Activated T-helper 1 cell treated with anti-CD3 and anti-CD28 coated beads, Interleukin-12 subunit alpha, Interleukin-12 subunit beta, Interleukin-2, Interleukin-4 antibody, amounts not matched to agents 30 ng/mL and 10 ng/mL and 1 ng/mL, durations not matched to agents 14 hours and 24 hours and 36 hours (primary cell): ENCODE measurements at regions not wholly inside any gene's neighbourhood (a gene's known extent, or its start where the extent isn't known, plus 50 kb on each side); places are given as distances from the start of the nearest gene placed in this dataset.

Experiments used
- DNase-seq: peaks from one replicate; pipeline ENCODE4 v3.0.0; 2021; ENCODE audit warnings: low spot score
- H3K27ac Mint-ChIP-seq: one replicate; pipeline ENCODE4 v1.8.0; 2021; ENCODE audit warnings: mild to moderate bottlenecking, mixed read lengths
- H3K27me3 Mint-ChIP-seq: one replicate; pipeline ENCODE4 v1.8.0; 2022; ENCODE audit warnings: mild to moderate bottlenecking, moderate library complexity, mixed read lengths; ENCODE audit not compliant: insufficient read depth
- H3K36me3 Mint-ChIP-seq: one replicate; pipeline ENCODE4 v1.8.0; 2021; ENCODE audit warnings: low read depth, mixed read lengths
- H3K4me1 Mint-ChIP-seq: one replicate; pipeline ENCODE4 v1.8.0; 2021; ENCODE audit warnings: low read depth, mixed read lengths
- H3K4me3 Mint-ChIP-seq: one replicate; pipeline ENCODE4 v1.8.0; 2021; ENCODE audit warnings: mild to moderate bottlenecking, moderate library complexity, mixed read lengths
- H3K9me3 Mint-ChIP-seq: one replicate; pipeline ENCODE4 v1.8.0; 2021; ENCODE audit warnings: mixed read lengths
- intact Hi-C: fragments of 100-400 bp; cut with micrococcal nuclease; formaldehyde crosslinking; loops from one replicate; pipeline ENCODE4 v1.15.1; 2024

GRCh38 chr12:111168009-111168900, 200.6 kb downstream of the PHETA1 start:
- no peak overlapping the region for H3K4me3 Mint-ChIP-seq
- H3K36me3 Mint-ChIP-seq = no peaks in the 10 kb centered on the region
- H3K9me3 Mint-ChIP-seq = no peaks in the 10 kb centered on the region
- H3K27me3 Mint-ChIP-seq = peaks cover 7% of the 10 kb centered on the region
- H3K4me1 Mint-ChIP-seq = no peaks in the 10 kb centered on the region
- intact Hi-C loops = no loop called here
- no peak overlapping the region for H3K27ac Mint-ChIP-seq
- no peak for DNase-seq

- no peaks in the 10 kb centered on the region for H3K36me3 Mint-ChIP-seq
- DNase-seq = no peak
- intact Hi-C loops = no loop called here
- no peak overlapping the region for H3K4me3 Mint-ChIP-seq
- H3K9me3 Mint-ChIP-seq = no peaks in the 10 kb centered on the region
- H3K27me3 Mint-ChIP-seq = peaks cover 4% of the 10 kb centered on the region
- H3K4me1 Mint-ChIP-seq = no peaks in the 10 kb centered on the region
- H3K27ac Mint-ChIP-seq = no peak overlapping the region
Measured at GRCh38 chr12:111166779-111167540, 201.9 kb downstream of the PHETA1 start.

GRCh38 chr12:111164833-111165525, 203.9 kb downstream of the PHETA1 start:
- DNase-seq = no peak
- Mint-ChIP-seq H3K36me3 (no peaks in the 10 kb centered on the region), H3K27ac (no peak overlapping the region), H3K4me3 (no peak overlapping the region), H3K9me3 (no peaks in the 10 kb centered on the region), H3K27me3 (peaks cover 4% of the 10 kb centered on the region), H3K4me1 (no peaks in the 10 kb centered on the region)
- intact Hi-C loops = no loop called here

DNA sequence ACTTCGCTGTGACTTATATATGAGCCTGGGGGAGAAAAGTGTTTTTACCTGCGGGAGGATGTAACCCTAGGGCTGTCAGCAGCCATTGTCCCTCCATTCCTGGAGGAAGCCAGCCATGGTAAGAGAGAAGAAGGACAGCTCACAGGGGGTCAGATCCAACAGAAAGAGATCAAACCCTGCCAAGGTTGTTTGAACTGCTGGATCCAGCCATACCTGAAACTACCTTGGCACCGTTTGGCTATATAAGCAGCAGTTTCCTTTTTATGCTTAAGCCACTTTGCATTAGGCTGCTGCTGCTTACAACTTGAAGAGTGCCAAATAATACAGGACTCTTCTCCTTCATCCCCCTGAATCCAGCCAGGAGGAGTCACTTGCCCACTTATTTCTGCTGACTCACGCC, 205.5 kb downstream of the PHETA1 start:
- intact Hi-C loops = no loop called here
- DNase-seq = no peak
- no peak overlapping the region for H3K27ac Mint-ChIP-seq
- no peaks in the 10 kb centered on the region for H3K4me1 Mint-ChIP-seq
- no peaks in the 10 kb centered on the region for H3K9me3 Mint-ChIP-seq
- H3K36me3 Mint-ChIP-seq = no peaks in the 10 kb centered on the region
- no peak overlapping the region for H3K4me3 Mint-ChIP-seq
- H3K27me3 Mint-ChIP-seq = peaks cover 3% of the 10 kb centered on the region

- no peaks in the 10 kb centered on the region for H3K36me3 Mint-ChIP-seq
- DNase-seq = no peak
- H3K4me1 Mint-ChIP-seq = no peaks in the 10 kb centered on the region
- no peak overlapping the region for H3K27ac Mint-ChIP-seq
- H3K9me3 Mint-ChIP-seq = no peaks in the 10 kb centered on the region
- H3K27me3 Mint-ChIP-seq = peaks cover 2% of the 10 kb centered on the region
- intact Hi-C loops = no loop called here
- no peak overlapping the region for H3K4me3 Mint-ChIP-seq
Measured at GRCh38 chr12:111161898-111162297, 207.0 kb downstream of the PHETA1 start.

DNA sequence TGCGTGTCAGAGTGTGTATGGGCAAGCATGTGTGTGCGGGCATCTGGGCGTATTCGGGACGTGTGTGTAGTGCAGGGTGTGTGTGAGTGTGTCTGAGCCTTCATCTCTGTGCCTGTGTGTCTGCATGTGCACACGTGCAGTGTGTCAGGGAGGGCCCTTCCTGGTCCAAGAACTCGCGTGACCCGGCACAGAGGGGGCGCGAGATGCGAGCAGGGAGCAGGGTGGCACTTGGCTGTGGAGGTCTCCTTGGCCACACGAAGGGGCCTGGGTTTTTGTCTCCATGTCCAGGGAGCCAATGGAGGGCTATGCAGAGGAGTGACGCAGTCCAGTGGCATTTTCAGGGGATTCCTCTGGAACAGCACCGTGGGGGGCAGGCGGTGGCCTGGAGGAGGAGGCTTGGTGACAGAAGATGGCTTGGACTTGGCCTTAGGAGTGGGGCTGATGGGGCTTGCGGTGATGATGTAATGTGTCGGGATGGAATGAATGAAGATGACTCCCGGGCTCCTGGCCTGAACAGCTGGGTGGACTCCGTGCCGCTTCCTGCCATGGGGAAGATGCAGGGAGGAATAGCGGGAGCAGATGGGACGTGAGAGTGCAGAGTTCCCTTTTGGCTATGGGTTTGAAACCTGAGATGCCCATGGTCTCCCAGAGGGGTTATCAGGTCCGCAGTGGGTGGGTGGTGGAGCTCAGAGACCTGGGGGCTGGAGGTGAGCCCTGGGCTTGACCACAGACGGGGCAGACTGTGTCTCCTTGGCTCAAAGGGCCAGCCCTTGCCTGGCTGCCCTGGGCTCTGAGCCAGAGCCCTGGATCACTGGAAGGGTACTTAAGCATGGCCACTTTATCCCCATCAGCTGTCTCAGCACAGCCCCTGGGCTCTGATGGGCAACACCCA, 208.3 kb downstream of the PHETA1 start:
- Mint-ChIP-seq H3K4me3 (no peak overlapping the region), H3K27me3 (peaks cover 2% of the 10 kb centered on the region), H3K9me3 (no peaks in the 10 kb centered on the region), H3K27ac (no peak overlapping the region), H3K4me1 (no peaks in the 10 kb centered on the region), H3K36me3 (no peaks in the 10 kb centered on the region)
- intact Hi-C loops = no loop called here
- no peak for DNase-seq

DNA sequence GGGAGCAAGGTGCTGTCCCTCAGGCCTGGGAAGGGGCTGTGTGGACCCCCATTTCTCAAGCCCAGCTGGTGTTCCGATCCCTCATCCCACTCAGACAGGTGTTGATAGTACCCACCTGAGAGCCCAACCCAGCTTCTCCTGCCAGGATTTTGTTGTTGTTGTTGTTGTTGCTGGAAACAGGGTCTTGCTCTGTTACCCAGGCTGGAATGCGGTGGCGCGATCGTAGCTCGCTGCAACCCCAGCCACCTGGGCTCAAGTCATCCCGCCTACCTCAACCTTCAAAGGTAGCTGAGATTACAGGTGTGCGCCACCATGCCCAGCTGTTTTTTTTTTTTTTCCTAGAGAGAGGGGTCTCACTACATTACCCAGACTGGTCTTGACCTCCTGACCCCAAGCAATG, 209.9 kb downstream of the PHETA1 start:
- Mint-ChIP-seq H3K9me3 (no peaks in the 10 kb centered on the region), H3K36me3 (no peaks in the 10 kb centered on the region), H3K4me3 (no peak overlapping the region), H3K4me1 (no peaks in the 10 kb centered on the region), H3K27ac (no peak overlapping the region), H3K27me3 (peaks cover 2% of the 10 kb centered on the region)
- DNase-seq = no peak
- intact Hi-C loops = no loop called here

- intact Hi-C loops = no loop called here
- H3K27me3 Mint-ChIP-seq = peaks cover 2% of the 10 kb centered on the region
- H3K4me3 Mint-ChIP-seq = no peak overlapping the region
- H3K9me3 Mint-ChIP-seq = no peaks in the 10 kb centered on the region
- H3K4me1 Mint-ChIP-seq = no peaks in the 10 kb centered on the region
- H3K36me3 Mint-ChIP-seq = no peaks in the 10 kb centered on the region
- no peak overlapping the region for H3K27ac Mint-ChIP-seq
- DNase-seq = no peak
Measured at GRCh38 chr12:111157486-111157885, 211.4 kb downstream of the PHETA1 start.

DNA sequence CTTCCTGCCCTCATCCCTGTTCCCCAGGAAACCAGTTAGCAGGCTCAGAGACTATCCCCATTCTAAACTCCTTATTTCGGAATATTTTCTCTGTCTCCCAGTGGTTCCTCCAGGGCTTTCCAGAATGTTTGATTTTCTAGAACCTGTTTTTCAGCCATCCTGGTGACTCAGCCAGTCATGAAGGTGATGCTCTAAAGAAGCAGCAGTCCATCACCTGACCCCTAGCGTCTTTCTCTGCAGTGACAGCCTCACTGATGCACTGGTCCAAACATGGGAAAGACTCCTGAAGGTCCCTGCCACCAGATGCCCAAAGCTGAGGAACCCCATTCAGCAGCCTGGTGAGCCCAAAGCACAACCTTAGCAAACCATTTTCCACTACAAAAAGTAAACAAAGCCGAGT, 212.6 kb downstream of the PHETA1 start:
- H3K4me3 Mint-ChIP-seq = no peak overlapping the region
- no peak for DNase-seq
- no peaks in the 10 kb centered on the region for H3K9me3 Mint-ChIP-seq
- intact Hi-C loops = no loop called here
- H3K27ac Mint-ChIP-seq = no peak overlapping the region
- no peaks in the 10 kb centered on the region for H3K36me3 Mint-ChIP-seq
- H3K4me1 Mint-ChIP-seq = no peaks in the 10 kb centered on the region
- peaks cover 3% of the 10 kb centered on the region for H3K27me3 Mint-ChIP-seq

DNA sequence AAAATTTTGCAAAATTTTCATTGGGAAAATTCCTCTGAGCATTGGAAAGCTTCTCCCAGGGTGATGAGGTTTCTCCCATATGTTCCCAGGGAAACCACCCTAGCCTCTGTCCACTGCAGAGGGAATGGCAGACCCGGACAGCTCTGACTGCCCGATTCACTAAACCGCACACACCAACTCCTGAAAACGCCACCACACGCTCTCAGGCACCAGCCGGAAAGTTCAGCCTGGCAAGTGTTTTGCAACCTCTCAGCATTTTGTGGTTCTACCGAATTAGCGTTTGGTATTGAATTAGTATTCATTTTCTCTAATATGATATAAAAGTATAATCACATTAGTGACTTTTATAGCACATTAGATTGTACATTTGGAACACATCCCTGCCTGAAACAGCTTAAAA, 213.4 kb downstream of the PHETA1 start:
- Mint-ChIP-seq H3K4me3 (no peak overlapping the region), H3K27me3 (peaks cover 6% of the 10 kb centered on the region), H3K36me3 (no peaks in the 10 kb centered on the region), H3K4me1 (no peaks in the 10 kb centered on the region), H3K9me3 (no peaks in the 10 kb centered on the region), H3K27ac (no peak overlapping the region)
- intact Hi-C loops = no loop called here
- no peak for DNase-seq

GRCh38 chr12:111155020-111155419, 213.9 kb downstream of the PHETA1 start:
- no peak overlapping the region for H3K27ac Mint-ChIP-seq
- no peaks in the 10 kb centered on the region for H3K9me3 Mint-ChIP-seq
- peaks cover 8% of the 10 kb centered on the region for H3K27me3 Mint-ChIP-seq
- H3K4me1 Mint-ChIP-seq = no peaks in the 10 kb centered on the region
- no peak overlapping the region for H3K4me3 Mint-ChIP-seq
- no peaks in the 10 kb centered on the region for H3K36me3 Mint-ChIP-seq
- intact Hi-C loops = no loop called here
- no peak for DNase-seq

GRCh38 chr12:111154147-111154834, 214.6 kb downstream of the PHETA1 start:
- Mint-ChIP-seq H3K27me3 (peaks cover 6% of the 10 kb centered on the region), H3K36me3 (no peaks in the 10 kb centered on the region), H3K9me3 (no peaks in the 10 kb centered on the region), H3K4me3 (no peak overlapping the region), H3K27ac (no peak overlapping the region), H3K4me1 (no peaks in the 10 kb centered on the region)
- no peak for DNase-seq
- intact Hi-C loops = no loop called here
